ENCODE measurements at regions not wholly inside any gene's neighbourhood (a gene's known extent, or its start where the extent isn't known, plus 50 kb on each side); places are given as distances from the start of the nearest gene placed in this dataset.
"Not testable (repeated sequence)": the region's sequence is repeated elsewhere in the genome, so short reads cannot be mapped to it uniquely, and the experiment has no call there.

- Histone ChIP-seq H3K4me1 (no peaks in the 10 kb centered on the region), H3K9me3 (no peaks in the 10 kb centered on the region), H3K4me3 (no peak overlapping the region), H3K36me3 (no peaks in the 10 kb centered on the region), H3K27ac (no peak overlapping the region), H3K27me3 (ENCODE audit: low read depth) (no peaks in the 10 kb centered on the region)
- intact Hi-C loops (cut with DNase I): no loop called here
- TF ChIP-seq CTCF (IDR thresholded peaks at IDR 0.05): no peak
- no peak for ATAC-seq
- DNase-seq: no peak
Observed at GRCh38 chr9:31412081-31412480, 972.4 kb upstream of the ACO1 start.

- no peak overlapping the region for H3K27ac ChIP-seq
- no peaks in the 10 kb centered on the region for H3K9me3 ChIP-seq
- ATAC-seq (no peak), DNase-seq (no peak)
- H3K4me3 ChIP-seq: no peak overlapping the region
- intact Hi-C loops (cut with DNase I): no loop called here
- H3K36me3 ChIP-seq: no peaks in the 10 kb centered on the region
- TF ChIP-seq CTCF (IDR thresholded peaks at IDR 0.05): no peak
- no peaks in the 10 kb centered on the region for H3K4me1 ChIP-seq
- H3K27me3 ChIP-seq (ENCODE audit: low read depth): no peaks in the 10 kb centered on the region
Observed at GRCh38 chr9:31415164-31415563, 969.3 kb upstream of the ACO1 start.

GRCh38 chr9:31418419-31418818 is 966.0 kb upstream of the ACO1 start:
- Histone ChIP-seq H3K27ac (no peak overlapping the region), H3K36me3 (no peaks in the 10 kb centered on the region), H3K4me3 (no peak overlapping the region), H3K9me3 (no peaks in the 10 kb centered on the region), H3K27me3 (ENCODE audit: low read depth) (no peaks in the 10 kb centered on the region), H3K4me1 (no peaks in the 10 kb centered on the region)
- ATAC-seq (no peak), DNase-seq (no peak)
- TF ChIP-seq CTCF (IDR thresholded peaks at IDR 0.05): no peak
- intact Hi-C loops (cut with DNase I): no loop called here

- H3K4me1 ChIP-seq; H3K36me3 ChIP-seq; H3K4me3 ChIP-seq; H3K27me3 ChIP-seq (ENCODE audit: low read depth); H3K9me3 ChIP-seq; DNase-seq; H3K27ac ChIP-seq; intact Hi-C loops (cut with DNase I); ATAC-seq: not testable (repeated sequence)
Observed at GRCh38 chr9:31443630-31444457, 940.6 kb upstream of the ACO1 start.

GRCh38 chr9:31445357-31445756 is 939.1 kb upstream of the ACO1 start:
- ATAC-seq (no peak), DNase-seq (no peak)
- no peak for TF ChIP-seq CTCF (IDR thresholded peaks at IDR 0.05)
- Histone ChIP-seq H3K27ac (no peak overlapping the region), H3K4me3 (no peak overlapping the region), H3K36me3 (no peaks in the 10 kb centered on the region), H3K4me1 (no peaks in the 10 kb centered on the region), H3K27me3 (ENCODE audit: low read depth) (no peaks in the 10 kb centered on the region), H3K9me3 (no peaks in the 10 kb centered on the region)
- intact Hi-C loops (cut with DNase I): no loop called here

GRCh38 chr9:31445960-31446359 is 938.5 kb upstream of the ACO1 start:
- no peak overlapping the region for H3K27ac ChIP-seq
- H3K27me3 ChIP-seq (ENCODE audit: low read depth): no peaks in the 10 kb centered on the region
- no peaks in the 10 kb centered on the region for H3K4me1 ChIP-seq
- intact Hi-C loops (cut with DNase I): no loop called here
- no peaks in the 10 kb centered on the region for H3K9me3 ChIP-seq
- TF ChIP-seq CTCF (IDR thresholded peaks at IDR 0.05): no peak
- no peaks in the 10 kb centered on the region for H3K36me3 ChIP-seq
- DNase-seq (no peak), ATAC-seq (no peak)
- no peak overlapping the region for H3K4me3 ChIP-seq
